Psoas muscle (tissue), 7 donors: ENCODE measurements at regions not wholly inside any gene's neighbourhood (a gene's known extent, or its start where the extent isn't known, plus 50 kb on each side); places are given as distances from the start of the nearest gene placed in this dataset.

Source experiments
- ATAC-seq, 4 donors: fragments of 200-7000 bp; cut with Tn5 transposase; one replicate each; pipeline ENCODE4 v1.9.1; 2020; ENCODE audit warnings: moderate library complexity in 3 of 4, mild to moderate bottlenecking in 2 of 4
- DNase-seq, 2 donors: peaks; one replicate each; pipeline ENCODE4 v3.0.0-alpha.2; 2020
- H3K27ac ChIP-seq: fragments of 200-600 bp; one replicate; pipeline ENCODE4 v1.8.0; 2022
- H3K27me3 ChIP-seq, 3 donors: fragments of 200-600 bp in 1 of 3; one replicate each; pipeline versions ENCODE4 v1.6.1 to v1.8.0; 2013 to 2022; ENCODE audit warnings: low read length in 2 of 3, mild to moderate bottlenecking in 2 of 3, moderate library complexity in 1 of 3; ENCODE audit not compliant: insufficient read depth in 3 of 3
- H3K36me3 ChIP-seq, 2 donors: fragments of 200-600 bp in 1 of 2; one replicate each; pipeline versions ENCODE4 v1.6.1 to v1.8.0; 2013 to 2022; ENCODE audit warnings: low read depth in 1 of 2, mild to moderate bottlenecking in 1 of 2, moderate library complexity in 1 of 2; ENCODE audit not compliant: insufficient read depth in 1 of 2
- H3K4me1 ChIP-seq: fragments of 200-600 bp; one replicate; pipeline ENCODE4 v1.8.0; 2022
- H3K4me3 ChIP-seq: fragments of 200-600 bp; one replicate; pipeline ENCODE4 v1.8.0; 2022; ENCODE audit warnings: mild to moderate bottlenecking
- H3K9me3 ChIP-seq: fragments of 200-600 bp; one replicate; pipeline ENCODE4 v1.8.0; 2022
- CTCF ChIP-seq: fragments of 200-600 bp; IDR thresholded peaks from one replicate; pipeline ENCODE4 v1.8.0; 2022; ENCODE audit warnings: antibody characterized with exemption
- WGBS, 3 donors: extraction: QIAGEN DNeasy Blood & Tissue Kit; methylation state at CpG; one replicate each; pipeline versions ENCODE4 v1.1.6 to v1.1.7; 2013; 5-methylcytosine and 5-hydroxymethylcytosine counted together
- intact Hi-C, 2 donors: fragments of 100-400 bp; cut with DNase I; formaldehyde crosslinking; loops; one replicate each; pipeline versions ENCODE4 v1.11.0 to v1.14.2; 2022
- donor health status: healthy with polysubstance abuse.
- donor health status: DM: no; HTN: no; CAD: no; lungs with moderate emphysema.
- donor health status: Bipolar disorder and iron deficiency.
- donor health status: healthy.
- donor health status: DM: yes; HTN: yes; CAD: no.
- donor health status: DM: no; HTN: no; CAD: no.
- donor health status: DM: yes; HTN: yes; CAD: no.

- whole genome bisulfite sequencing, 3 donors: 62 to 68% (median 67%) methylated on average over 6 of the region's 6 CpGs
- intact Hi-C loops: no loop called here
- H3K27ac ChIP-seq: no peak overlapping the region
- TF ChIP-seq CTCF: no peak
- DNase-seq (no peak), ATAC-seq (no peak)
- H3K4me1 ChIP-seq: no peaks in the 10 kb centered on the region
- no peaks in the 10 kb centered on the region for H3K36me3 ChIP-seq
- H3K9me3 ChIP-seq: no peaks in the 10 kb centered on the region
- peaks cover 0 to 2% (median 0%) of the 10 kb centered on the region in 3 donors for H3K27me3 ChIP-seq
- H3K4me3 ChIP-seq: no peak overlapping the region
Observed at GRCh38 chr13:67554746-67555452, 324.8 kb upstream of the PCDH9 start.

- Histone ChIP-seq H3K4me1 (no peaks in the 10 kb centered on the region), H3K9me3 (no peaks in the 10 kb centered on the region), H3K36me3 (no peaks in the 10 kb centered on the region), H3K27me3 (peaks cover 0 to 2% (median 0%) of the 10 kb centered on the region in 3 donors), H3K4me3 (no peak overlapping the region), H3K27ac (no peak overlapping the region)
- intact Hi-C loops: no loop called here
- no peak for TF ChIP-seq CTCF
- DNase-seq (no peak), ATAC-seq (no peak)
Observed at GRCh38 chr13:67554286-67554685, 324.1 kb upstream of the PCDH9 start.

GRCh38 chr13:67549331-67549730, 319.2 kb upstream of the PCDH9 start:
- ATAC-seq: no peak
- no peak overlapping the region for H3K4me3 ChIP-seq
- no peak overlapping the region for H3K27ac ChIP-seq
- intact Hi-C loops: no loop called here
- H3K27me3 ChIP-seq: no peaks in the 10 kb centered on the region
- H3K4me1 ChIP-seq: no peaks in the 10 kb centered on the region
- no peak for DNase-seq
- WGBS, 3 donors: 93 to 96% (median 94%) methylated on average over 4 of the region's 4 CpGs
- H3K9me3 ChIP-seq: no peaks in the 10 kb centered on the region
- no peak for TF ChIP-seq CTCF
- H3K36me3 ChIP-seq: no peaks in the 10 kb centered on the region

GRCh38 chr13:67538906-67539305, 308.8 kb upstream of the PCDH9 start:
- no peak overlapping the region for H3K27ac ChIP-seq
- DNase-seq (no peak), ATAC-seq (no peak)
- no peaks in the 10 kb centered on the region for H3K36me3 ChIP-seq
- TF ChIP-seq CTCF: no peak
- no peaks in the 10 kb centered on the region for H3K27me3 ChIP-seq
- H3K4me1 ChIP-seq: no peaks in the 10 kb centered on the region
- no peaks in the 10 kb centered on the region for H3K9me3 ChIP-seq
- intact Hi-C loops: no loop called here
- H3K4me3 ChIP-seq: no peak overlapping the region
- 50 to 58% (median 58%) methylated on average over 1 of the region's 1 CpG for WGBS, 3 donors

- no peaks in the 10 kb centered on the region for H3K4me1 ChIP-seq
- DNase-seq (no peak), ATAC-seq (no peak)
- no peak overlapping the region for H3K27ac ChIP-seq
- intact Hi-C loops: no loop called here
- no peaks in the 10 kb centered on the region for H3K27me3 ChIP-seq
- no peak for TF ChIP-seq CTCF
- 60 to 80% (median 75%) methylated on average over 2 of the region's 2 CpGs for WGBS, 3 donors
- H3K4me3 ChIP-seq: no peak overlapping the region
- H3K9me3 ChIP-seq: no peaks in the 10 kb centered on the region
- no peaks in the 10 kb centered on the region for H3K36me3 ChIP-seq
Observed at GRCh38 chr13:67520886-67521285, 290.8 kb upstream of the PCDH9 start.
